Peyer's patch (tissue), 4 donors: ENCODE measurements at regions not wholly inside any gene's neighbourhood (a gene's known extent, or its start where the extent isn't known, plus 50 kb on each side); places are given as distances from the start of the nearest gene placed in this dataset.
"Not testable (repeated sequence)": the region's sequence is repeated elsewhere in the genome, so short reads cannot be mapped to it uniquely, and the experiment has no call there.

Source experiments
- CTCF ChIP-seq, 6 experiments: fragments of 450-650 bp in 4 of 6; fragments of 200-600 bp in 2 of 6; sonication (generic) in 1 of 6; IDR thresholded peaks; one replicate each; pipeline ENCODE4 v1.5.1; 2017 to 2019; ENCODE audit warnings: antibody characterized with exemption in 6 of 6, mild to moderate bottlenecking in 3 of 6, moderate library complexity in 1 of 6
- POLR2A ChIP-seq, 2 donors: fragments of 450-650 bp; IDR thresholded peaks; one replicate each; pipeline ENCODE4 v1.5.1; 2017; ENCODE audit warnings: antibody characterized with exemption in 2 of 2, mild to moderate bottlenecking in 2 of 2, moderate library complexity in 2 of 2

- not testable (repeated sequence) for TF ChIP-seq POLR2A, CTCF (IDR thresholded peaks at IDR 0.05)
Observed at GRCh38 chr4:131741836-131742235, 1407.3 kb upstream of the PCDH10 start.
